GM18868 (cell line): ENCODE measurements at regions not wholly inside any gene's neighbourhood (a gene's known extent, or its start where the extent isn't known, plus 50 kb on each side); places are given as distances from the start of the nearest gene placed in this dataset.
"Not testable (repeated sequence)": the region's sequence is repeated elsewhere in the genome, so short reads cannot be mapped to it uniquely, and the experiment has no call there.

Experiments used
- ATAC-seq: cut with Tn5 transposase; IDR thresholded peaks from one replicate; pipeline ENCODE4 v1.9.1; 2021; ENCODE audit warnings: mild to moderate bottlenecking, moderate library complexity; ENCODE audit not compliant: unreplicated experiment

DNA sequence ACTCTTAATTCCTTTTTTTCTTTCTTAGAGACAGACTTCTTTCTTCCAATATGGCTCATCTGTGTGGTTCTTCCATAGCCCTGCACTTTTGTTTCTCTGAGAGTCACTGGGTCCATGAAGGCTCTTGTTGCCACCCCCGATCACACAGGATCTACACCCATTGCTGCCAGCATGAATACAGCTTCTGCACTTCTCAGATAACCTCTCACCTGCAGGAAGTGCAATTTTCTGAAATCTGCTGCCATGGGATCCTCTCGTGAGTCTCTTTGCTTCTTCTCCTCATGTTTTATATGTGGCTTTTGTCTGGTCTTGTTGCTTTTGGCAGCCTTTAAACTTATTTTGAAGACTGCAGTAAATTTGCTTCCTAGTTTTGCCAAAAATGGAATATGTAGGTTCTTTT, 171.2 kb downstream of the TMEM167A start:
- no peak for ATAC-seq

DNA sequence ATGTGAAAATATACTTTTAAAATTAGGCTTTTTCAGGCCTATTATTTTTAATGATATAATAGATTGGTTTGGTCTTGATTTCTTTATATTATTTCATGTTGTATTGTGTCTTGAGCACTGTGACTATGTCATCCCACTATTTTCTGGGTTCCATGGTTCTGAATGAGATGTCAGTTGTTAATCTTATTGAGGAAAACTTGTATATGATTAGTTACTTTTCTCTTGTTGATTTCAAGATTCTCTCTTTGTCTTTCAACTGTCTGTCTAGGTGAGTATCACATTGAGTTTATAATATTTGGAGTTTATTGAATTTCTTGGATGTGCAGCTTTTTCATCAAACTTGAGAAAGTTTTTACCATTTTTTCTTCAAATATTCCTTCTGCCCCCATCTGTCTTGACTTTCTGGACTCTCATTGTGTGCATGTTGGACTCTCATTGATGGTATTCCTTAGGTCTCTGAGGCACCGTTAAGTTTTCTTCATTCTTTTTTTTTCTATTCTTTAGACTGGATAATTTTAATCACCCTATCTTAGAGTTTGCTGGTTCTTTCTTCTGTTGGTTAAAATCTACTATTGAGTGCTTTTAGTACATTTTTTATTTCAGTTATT, 175.8 kb downstream of the TMEM167A start:
- ATAC-seq, result no peak

DNA sequence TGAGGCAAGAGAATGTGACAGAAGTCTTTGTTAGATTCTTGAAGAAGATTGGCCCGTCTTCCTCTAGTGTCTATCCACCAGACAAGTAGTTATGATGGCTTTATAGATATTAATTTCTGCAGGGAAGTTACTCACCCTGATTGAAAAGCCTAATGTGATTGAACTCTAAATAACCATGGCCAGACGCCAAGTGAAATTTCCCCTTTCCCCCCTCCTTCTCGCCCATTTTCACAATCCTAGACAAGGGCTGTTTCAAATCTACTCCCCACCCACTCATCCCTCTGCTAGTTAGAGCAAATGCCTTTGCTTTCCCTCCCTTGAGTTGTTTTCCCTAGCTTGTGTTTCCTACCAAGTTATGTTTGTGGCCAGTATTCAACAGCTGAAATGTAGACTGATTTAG, 182.5 kb downstream of the TMEM167A start:
- ATAC-seq, result no peak

DNA sequence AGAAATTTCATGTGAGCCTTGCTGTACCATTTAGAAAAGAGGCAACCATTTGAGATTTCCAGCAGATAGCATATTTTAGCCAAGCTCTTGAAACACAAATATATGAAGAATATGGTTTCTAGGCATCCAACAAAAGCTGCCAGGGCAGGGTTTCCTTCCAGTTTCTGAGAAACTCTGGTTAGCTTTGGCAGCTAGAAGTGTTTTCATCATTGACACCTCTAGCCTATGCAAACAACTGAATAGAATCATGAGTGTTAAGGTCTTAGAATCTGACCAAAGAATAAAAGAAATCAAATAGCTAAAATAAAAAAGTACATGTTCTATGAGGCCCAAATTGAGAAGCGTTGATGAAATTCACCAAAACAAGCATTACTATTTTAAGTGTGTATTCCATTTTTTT, 188.1 kb downstream of the TMEM167A start:
- ATAC-seq, result no peak

DNA sequence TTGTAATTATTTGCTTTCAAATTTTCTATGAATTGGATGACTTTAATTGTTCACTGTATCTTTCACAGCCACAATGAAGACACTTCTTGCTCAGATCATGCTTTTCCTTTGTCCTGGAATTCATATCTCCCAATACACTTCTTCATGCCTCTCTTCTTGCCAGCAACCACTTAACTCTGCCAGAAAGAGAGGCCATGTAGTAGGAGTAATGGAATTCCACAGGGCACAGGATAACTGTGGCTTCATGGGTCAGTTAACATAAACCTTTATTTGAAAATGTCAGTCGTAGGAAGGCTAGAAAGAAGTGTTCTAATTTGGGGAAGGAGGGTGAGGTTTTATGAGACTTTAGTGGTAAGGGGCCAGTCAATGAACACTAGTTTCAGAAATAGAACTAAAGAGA, 190.3 kb downstream of the TMEM167A start:
- no peak for ATAC-seq

DNA sequence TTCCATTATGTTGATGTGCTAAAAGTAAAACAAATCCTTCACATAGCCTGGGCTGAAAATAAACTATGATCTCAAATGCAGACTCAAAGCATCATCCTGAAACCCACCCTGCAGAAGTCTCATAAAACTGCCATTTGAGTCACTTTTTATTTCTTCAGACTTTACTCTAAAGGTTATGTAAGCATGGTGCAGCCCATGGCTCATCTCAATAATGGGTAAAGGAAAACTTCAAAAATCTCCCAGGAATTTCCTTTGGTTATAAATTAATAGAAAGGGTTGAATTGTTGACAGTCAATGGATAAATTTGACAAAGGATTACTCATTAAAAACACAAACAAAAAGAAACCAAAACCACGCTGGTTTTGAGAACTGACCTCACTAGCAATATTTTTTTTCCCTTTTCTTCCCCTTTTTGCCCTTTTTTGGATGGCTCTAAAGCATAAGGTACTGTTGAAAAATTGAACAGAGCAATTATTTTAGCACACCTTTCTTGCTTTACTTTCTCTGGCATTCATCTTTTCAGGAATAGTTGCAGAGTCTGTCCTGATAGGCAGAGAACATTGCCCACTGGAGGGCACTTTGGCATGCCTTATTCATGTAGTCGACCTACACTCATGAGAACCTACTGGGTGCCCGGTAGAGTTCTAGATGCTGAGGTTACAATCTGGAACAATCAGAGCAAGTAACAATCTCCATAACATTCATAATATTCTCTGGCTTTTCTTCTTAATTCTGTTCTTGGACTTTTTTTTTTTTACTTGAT, 191.4 kb downstream of the TMEM167A start:
- peak; percentile 56 for ATAC-seq

DNA sequence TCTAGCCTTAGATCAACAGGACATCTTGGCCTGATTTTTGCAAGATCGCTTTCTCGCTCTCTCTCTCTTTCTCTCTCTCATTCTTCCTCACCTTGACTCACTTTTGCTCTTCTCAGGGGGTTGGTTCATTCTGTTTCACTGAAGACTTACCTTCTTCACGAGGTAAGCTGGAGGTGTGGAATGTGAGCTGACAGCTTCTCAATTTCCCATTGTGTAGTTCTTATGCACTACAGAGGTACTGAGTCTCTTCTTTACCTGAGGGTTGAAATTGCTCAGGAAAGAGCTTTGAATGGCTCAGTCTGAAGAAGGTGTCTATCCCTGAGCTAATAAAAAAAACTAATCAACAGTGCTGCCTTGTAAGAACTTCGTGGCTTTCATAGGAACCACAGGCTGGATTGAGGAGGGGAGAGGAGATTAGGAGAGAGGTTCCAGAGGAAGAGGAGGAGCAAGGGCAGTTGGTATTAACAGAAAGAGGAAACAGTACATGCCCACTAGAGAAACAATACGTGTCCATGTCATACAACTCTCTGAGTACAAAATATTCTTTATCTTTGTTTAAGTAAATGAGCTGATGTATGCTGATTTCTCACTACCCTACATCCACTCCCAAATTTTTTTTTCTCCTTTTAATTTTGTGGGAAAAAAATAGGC, 192.2 kb downstream of the TMEM167A start:
- ATAC-seq, result no peak

DNA sequence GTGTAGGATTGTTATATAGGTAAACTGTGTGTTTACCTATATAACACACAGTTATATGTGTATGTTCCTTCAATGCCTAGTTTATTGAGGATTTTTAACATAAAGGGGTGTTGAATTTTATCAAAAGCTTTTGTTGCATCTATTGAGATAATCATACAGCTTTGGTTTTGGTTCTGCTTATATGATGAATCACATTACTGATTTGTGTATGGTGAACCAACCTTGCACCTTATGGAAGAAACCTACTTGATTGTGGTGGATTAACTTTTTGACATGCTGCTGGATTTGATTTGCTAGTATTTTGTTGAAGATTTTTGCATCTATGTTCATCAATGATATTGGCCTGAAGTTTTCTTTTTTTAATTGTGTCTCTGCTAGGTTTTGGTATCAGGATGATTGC, 194.9 kb downstream of the TMEM167A start:
- no peak for ATAC-seq

DNA sequence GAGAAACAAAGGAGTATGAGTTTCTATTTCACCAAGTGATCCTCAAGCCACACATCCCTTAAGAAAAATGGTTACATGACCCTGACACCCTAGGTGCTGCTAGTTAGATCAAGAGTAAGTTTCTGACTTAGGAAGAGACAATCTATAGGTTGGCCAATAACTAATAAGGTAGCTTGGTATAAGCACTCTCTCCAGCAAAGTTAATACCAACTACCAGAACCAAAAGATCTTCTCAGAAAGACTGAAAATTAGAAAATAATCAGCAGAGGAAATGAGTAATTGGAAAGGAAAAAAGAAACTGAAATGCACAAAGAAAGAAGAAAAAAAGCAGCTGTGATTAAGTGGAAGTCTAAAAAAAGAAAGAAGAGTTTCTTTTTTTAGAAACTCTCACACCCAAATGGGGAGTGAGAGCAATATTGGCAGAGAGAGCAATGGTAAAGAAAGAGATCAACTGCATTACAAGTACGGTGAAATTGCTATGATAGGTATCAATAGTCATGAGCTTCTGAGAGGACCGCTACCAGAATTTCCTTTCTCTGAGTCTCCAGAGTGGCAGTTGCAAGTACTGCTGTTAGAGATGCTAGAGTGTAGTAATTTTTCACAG, 195.5 kb downstream of the TMEM167A start:
- peak; percentile 42 for ATAC-seq

DNA sequence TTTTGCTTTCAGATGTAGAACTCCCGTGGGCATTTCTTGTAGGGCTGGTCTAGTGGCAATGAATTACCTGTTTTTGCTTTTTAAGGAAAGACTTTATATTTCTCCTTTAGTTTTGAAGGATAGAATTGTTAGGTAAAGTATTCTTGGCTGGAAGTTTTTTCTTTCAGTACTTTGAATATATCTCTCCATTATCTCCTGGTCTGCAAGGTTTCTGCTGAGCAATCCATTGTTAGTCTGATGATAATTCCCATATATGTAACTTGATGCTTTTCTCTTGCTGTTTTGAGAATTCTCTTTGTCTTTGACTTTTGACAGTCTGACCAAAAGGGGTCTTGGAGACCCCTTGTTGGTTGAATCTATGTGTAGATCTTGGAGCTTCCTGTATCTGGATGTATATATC, 198.1 kb downstream of the TMEM167A start:
- no peak for ATAC-seq

DNA sequence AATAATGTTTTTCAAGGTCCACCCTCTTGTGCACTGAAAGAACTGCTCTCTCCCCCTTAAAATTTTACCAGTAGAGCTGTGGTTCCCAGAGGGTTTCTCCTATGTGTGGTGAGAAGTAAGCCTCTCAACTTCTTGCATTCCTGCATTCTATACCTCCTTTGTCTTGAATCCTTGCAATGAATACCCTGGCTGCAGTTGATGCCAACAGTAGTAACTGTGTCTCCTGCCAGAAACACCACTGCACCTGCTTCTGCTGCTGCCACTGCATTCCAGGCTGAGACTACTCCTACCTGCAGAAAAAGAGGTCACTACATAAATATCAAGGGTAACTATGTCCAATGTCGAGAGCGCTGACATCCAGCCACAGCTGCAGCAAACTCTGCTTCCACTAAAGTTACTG, 203.7 kb downstream of the TMEM167A start:
- no peak for ATAC-seq

DNA sequence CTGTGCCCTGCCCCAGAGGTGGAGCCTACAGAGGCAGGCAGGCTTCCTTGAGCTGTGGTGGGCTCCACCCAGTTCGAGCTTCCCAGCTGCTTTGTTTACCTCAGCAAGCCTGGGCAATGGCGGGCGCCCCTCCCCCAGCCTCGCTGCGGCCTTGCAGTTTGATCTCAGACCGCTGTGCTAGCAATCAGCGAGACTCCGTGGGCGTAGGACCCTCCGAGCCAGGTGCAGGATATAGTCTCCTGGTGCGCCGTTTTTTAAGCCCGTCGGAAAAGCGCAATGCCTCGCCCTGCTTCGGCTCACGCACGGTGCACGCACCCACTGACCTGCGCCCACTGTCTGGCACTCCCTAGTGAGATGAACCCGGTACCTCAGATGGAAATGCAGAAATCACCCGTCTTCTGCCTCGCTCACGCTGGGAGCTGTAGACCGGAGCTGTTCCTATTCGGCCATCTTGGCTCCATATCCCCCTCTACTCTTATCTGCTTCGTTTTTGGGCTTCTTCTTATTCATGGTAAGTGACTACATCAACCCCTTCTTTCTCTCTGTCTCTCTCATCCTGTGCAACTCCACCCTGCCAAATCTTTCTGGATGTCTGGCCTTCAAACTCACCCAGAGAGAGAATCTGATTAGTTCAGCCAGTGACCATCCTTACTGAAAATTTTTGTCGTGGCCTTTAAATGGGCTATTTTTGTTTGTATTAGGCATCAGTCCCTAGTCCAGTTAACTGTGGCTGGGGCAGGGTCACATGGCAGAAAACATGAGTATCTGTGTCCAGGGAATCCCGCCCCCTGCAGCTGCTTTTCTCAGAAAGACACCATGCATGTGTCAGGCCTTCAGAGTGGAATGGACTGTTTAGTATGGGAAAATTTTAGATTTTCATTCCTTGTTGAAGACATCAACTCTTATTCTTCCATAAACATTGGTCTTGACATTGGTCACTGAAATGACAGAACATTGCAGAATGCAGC, 204.6 kb downstream of the TMEM167A start:
- not testable (repeated sequence) for ATAC-seq

DNA sequence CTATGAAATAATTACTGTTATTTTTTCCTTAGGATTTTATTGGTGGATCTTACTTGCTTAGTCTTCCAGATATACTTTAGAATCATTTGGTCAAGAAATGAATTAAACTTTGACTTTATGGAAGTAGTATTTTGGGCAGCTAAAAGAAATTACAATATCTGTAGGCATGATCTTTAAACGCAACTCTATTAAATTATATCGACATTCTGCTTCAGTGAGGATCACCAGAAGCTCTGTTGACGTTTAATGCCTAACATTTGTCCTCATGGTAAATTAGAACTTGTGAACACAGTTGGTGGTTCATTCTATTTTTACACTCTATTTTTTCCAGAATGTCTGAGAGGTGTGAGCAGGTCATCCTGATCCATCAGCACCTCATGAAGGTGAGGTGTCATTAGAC, 211.6 kb downstream of the TMEM167A start:
- no peak for ATAC-seq

DNA sequence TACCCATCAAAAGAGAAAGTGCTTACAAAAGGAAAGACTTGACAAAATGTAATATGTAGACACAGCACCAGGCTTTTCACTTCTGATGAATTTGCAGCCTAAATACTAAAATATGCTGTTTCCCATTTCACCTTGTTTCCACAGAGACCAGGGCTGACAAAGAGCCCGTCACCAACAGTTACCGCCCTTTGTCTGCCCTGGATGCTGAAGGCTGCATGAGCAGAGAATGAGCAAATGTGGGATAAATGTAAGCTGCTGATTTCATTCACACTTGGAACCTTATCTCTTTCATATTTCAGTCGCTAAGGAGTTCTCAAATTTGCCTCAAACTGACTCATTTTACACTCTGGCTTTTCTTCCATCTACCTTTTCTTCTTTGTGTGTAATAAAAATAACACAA, 213.9 kb downstream of the TMEM167A start:
- ATAC-seq, result no peak

DNA sequence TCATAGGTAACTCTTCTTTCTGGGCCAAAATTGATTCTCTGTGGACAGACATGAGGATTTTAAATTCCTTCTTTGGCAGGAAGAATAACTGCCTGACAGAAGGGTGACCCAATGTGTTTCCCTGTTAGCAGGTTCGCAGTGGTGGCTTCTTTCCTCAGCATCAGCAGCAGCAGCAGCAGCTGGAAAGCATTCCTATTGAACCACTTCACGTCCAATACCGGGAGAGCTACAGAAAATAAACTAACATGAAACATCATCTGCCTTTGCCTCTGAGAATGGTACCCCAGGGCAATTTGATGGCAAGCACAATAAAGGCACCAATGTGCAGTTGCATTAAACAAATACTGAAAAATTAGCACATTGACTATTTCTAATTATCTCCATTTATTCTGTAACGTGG, 214.5 kb downstream of the TMEM167A start:
- ATAC-seq, result no peak

DNA sequence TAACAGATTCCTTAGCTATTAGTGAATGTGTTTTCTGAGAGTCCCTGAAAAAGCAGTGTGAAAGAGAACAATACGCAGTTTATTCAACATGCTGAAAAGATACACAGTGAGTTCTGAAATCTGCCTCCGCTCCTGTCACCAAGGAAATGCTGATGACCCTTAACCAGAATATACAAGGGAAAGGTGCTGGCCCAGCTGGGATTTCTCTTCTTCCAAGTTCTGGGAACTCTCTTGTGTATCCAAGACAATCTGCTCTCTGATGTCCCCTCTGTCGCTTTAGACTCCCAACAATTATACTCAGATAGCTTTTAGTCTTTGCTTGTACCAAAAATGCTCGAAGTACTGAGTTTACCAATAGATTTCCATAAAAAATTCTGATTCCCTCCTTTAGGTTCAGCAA, 214.9 kb downstream of the TMEM167A start:
- ATAC-seq, result no peak

DNA sequence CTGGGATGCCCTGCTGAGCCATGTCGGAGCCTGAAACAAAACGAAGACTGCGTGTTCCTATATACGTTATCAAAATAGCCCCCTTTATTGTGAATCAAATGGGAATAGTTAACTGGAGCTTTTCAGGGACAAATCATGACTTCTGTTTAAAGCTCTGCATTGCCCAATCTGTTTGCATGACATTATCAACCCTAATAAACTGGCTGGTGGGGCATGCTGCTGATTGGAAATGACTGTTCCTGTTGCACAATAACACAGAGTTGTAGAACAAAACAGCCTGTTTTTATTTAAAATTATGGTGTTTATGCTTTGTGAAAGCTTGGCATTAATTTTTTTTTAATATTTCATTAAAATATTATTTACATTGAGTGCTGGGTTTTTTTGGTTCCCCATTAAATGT, 215.5 kb downstream of the TMEM167A start:
- ATAC-seq, result no peak

DNA sequence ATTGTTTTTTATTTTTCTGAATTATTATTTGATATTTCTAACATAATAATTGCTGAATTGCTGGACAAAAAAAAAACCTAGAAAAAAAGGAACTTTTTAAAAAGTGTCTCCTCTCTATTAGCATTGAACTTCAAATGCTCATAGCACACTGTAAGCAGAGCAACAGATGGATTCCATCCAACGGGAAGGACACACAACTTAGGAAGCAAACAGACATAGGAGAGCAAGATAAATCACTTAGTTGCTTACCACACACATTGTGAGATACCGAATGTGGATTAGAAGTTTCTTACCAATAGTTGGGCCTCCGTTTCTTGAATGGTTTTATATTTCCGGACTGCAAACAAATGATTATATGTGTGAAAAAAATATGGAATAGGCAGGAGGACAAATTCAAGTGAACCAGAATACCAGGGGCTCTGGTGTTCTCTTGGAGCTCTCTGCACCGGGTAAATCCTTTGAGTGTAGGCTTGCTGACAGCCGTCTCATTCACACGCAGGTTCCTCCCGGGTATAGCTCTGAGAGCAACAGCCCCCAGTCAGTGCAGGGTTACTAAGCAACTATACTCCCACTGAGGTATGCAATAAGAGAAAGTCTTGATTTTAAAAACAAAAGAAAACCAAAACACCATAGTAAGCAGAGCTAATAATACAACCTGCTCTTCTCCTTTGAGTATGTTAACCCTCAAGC, 217.6 kb downstream of the TMEM167A start:
- no peak for ATAC-seq

DNA sequence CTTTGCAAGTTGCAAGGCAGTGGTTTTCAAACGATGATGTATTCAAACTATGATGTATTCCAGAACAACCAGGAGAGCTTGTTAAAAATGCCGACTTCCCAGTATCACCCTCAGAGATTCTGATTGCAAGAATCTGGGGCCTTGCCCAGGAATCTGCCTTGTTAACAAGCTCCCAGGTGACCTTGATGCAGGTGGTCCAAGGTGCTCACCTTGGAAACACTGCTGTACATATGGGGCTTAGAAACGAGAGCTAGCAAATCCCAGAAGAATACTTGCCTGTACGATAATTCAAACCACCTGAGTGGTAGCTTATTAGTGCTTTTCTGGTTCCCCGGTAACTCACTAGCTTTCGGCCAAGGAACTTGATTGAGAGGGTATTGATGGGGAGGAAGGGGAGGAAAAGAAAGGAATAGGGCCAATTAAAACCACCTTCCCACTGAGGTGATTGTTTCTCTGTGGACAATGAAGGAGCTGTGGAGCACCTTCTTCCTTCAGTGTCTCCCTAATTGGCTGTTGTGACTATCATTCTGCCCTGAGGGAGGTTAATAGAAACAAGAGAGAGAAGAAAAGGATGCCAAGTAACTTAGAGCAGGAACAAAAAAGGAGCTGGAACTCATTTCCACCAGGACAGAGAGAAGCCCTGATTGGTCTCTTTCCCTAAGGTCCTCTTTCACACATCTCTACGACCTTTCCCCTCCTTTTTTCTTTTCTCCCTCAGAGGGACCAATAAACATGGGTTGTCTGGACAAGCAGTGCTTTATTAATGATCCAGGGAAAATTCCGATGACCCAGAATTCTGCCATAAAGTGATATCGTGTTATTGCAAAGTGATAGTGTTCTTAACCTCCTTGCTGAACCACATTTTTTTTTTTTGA, 218.8 kb downstream of the TMEM167A start:
- no peak for ATAC-seq
